ENCODE measurements at regions not wholly inside any gene's neighbourhood (a gene's known extent, or its start where the extent isn't known, plus 50 kb on each side); places are given as distances from the start of the nearest gene placed in this dataset.
A peak's percentile ranks its signal among the peaks of the same experiment; 100 is the strongest.
"Not testable (repeated sequence)": the region's sequence is repeated elsewhere in the genome, so short reads cannot be mapped to it uniquely, and the experiment has no call there.

GRCh38 chrX:122047261-122047660 is 999.9 kb downstream of the GLUD2 start:
- in situ Hi-C loops (cut with HindIII; ENCODE audit: low pct_unique_long_range_greater_than_20kb, low sequenced_read_pairs), result no loop called here
- no peak for DNase-seq (ENCODE audit: low read depth)

DNA sequence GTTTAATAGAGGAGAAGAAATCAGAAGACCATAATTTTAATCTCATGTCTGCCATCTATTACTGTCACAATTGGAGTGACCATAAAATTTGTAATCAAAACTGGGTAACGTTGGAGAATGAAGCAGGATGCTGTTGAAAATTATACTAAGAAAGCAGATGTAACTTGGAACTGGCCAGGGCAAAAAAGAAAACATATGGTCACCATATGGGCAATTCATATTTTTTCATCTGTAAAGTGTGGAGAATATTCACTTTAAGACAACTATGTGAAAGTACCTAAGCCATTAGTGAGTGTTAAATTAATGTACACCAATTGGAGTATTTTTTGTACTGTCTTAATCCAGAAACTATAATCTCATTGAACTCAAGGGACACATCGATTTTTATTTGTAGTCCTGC is 1008.0 kb downstream of the GLUD2 start:
- DNase-seq (ENCODE audit: low read depth), result no peak
- in situ Hi-C loops (cut with HindIII; ENCODE audit: low pct_unique_long_range_greater_than_20kb, low sequenced_read_pairs), result no loop called here

- in situ Hi-C loops (cut with HindIII; ENCODE audit: low pct_unique_long_range_greater_than_20kb, low sequenced_read_pairs), result no loop called here
Measured at GRCh38 chrX:122055979-122056715, 1008.7 kb downstream of the GLUD2 start.

GRCh38 chrX:122076241-122076640 is 1028.8 kb downstream of the GLUD2 start:
- in situ Hi-C loops (cut with HindIII; ENCODE audit: low pct_unique_long_range_greater_than_20kb, low sequenced_read_pairs), result no loop called here
- DNase-seq (ENCODE audit: low read depth), result no peak

More at GRCh38 chrX:122055979-122056715, 1008.7 kb downstream of the GLUD2 start:
- no peak for DNase-seq (ENCODE audit: low read depth)

DNA sequence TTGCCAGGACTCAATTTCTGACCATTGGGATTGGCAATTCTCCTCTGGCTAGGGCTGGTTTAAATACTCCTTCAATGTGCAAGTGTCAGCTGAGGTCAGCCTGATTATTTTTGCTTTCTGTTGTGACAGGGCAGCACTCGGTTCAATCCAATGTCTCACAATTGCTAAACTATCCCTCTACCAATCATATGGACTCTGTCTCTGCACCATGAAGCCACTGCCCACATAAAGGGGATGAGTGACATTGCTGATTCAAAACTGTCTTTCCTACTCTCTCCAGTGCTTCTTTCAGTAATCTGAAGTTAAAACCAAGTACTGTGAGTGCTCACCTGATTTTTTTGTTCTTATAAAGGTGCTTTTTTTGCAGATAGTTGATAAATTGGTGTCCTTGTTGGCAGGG is 1030.7 kb downstream of the GLUD2 start:
- DNase-seq (ENCODE audit: low read depth), result no peak
- in situ Hi-C loops (cut with HindIII; ENCODE audit: low pct_unique_long_range_greater_than_20kb, low sequenced_read_pairs), result no loop called here

GRCh38 chrX:122087341-122087740 is 1039.9 kb downstream of the GLUD2 start:
- in situ Hi-C loops (cut with HindIII; ENCODE audit: low pct_unique_long_range_greater_than_20kb, low sequenced_read_pairs), result no loop called here
- DNase-seq (ENCODE audit: low read depth), result no peak

- in situ Hi-C loops (cut with HindIII; ENCODE audit: low pct_unique_long_range_greater_than_20kb, low sequenced_read_pairs), result no loop called here
- no peak for DNase-seq (ENCODE audit: low read depth)
Measured at GRCh38 chrX:122091571-122091970, 1044.2 kb downstream of the GLUD2 start.

GRCh38 chrX:122092360-122092759 is 1045.0 kb downstream of the GLUD2 start:
- in situ Hi-C loops (cut with HindIII; ENCODE audit: low pct_unique_long_range_greater_than_20kb, low sequenced_read_pairs), result no loop called here
- DNase-seq (ENCODE audit: low read depth), result no peak

DNA sequence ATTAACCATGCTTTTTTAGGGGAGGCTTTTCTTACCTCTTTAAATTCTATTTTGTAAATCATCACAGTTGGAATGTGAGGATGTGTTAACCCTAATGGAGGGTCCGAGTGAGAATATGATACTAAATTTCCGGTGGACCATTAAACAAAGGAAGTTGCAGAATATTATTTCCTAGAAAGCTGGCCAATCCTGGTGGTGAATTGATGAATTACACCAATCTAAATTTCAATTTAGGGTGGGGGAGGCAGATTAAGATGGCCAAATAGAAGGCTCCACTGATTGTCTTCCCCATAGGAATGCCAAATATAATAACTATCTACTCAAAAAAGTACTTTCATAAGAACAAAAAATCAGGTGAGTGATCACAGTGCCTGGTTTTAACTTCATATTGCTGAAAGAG is 1045.6 kb downstream of the GLUD2 start:
- in situ Hi-C loops (cut with HindIII; ENCODE audit: low pct_unique_long_range_greater_than_20kb, low sequenced_read_pairs), result no loop called here
- no peak for DNase-seq (ENCODE audit: low read depth)

DNA sequence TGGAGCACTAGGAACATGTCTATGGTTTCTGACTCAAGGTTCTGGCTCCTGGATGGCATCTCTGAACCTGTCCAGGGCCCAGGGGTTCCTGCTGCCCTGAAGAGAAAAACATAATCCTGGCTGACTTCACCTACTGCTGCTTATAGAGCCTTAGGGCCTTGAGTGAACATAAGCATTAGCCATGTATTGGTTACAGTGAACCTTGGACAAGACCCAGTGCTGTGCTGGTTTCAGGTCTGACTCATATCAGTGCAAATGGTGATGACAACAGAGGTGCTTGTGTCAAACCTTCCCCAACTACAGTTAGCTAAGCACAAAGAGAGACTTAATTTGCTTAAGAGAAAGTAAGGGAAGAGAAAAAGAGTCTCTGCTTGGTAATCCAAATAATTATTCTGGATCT is 1047.2 kb downstream of the GLUD2 start:
- DNase-seq (ENCODE audit: low read depth), result peak; percentile 4
- in situ Hi-C loops (cut with HindIII; ENCODE audit: low pct_unique_long_range_greater_than_20kb, low sequenced_read_pairs), result no loop called here

GRCh38 chrX:122113376-122113775 is 1066.0 kb downstream of the GLUD2 start:
- in situ Hi-C loops (cut with HindIII; ENCODE audit: low pct_unique_long_range_greater_than_20kb, low sequenced_read_pairs), result no loop called here

GRCh38 chrX:122113896-122114295 is 1066.5 kb downstream of the GLUD2 start:
- no peak for DNase-seq (ENCODE audit: low read depth)
- in situ Hi-C loops (cut with HindIII; ENCODE audit: low pct_unique_long_range_greater_than_20kb, low sequenced_read_pairs), result no loop called here

More at GRCh38 chrX:122113376-122113775, 1066.0 kb downstream of the GLUD2 start:
- DNase-seq (ENCODE audit: low read depth), result no peak

GRCh38 chrX:122115604-122116003 is 1068.2 kb downstream of the GLUD2 start:
- in situ Hi-C loops (cut with HindIII; ENCODE audit: low pct_unique_long_range_greater_than_20kb, low sequenced_read_pairs), result no loop called here
- DNase-seq (ENCODE audit: low read depth), result no peak

- no peak for DNase-seq (ENCODE audit: low read depth)
- in situ Hi-C loops (cut with HindIII; ENCODE audit: low pct_unique_long_range_greater_than_20kb, low sequenced_read_pairs), result no loop called here
Measured at GRCh38 chrX:122119361-122119760, 1064.7 kb upstream of the GRIA3 start.

- no peak for DNase-seq (ENCODE audit: low read depth)
- in situ Hi-C loops (cut with HindIII; ENCODE audit: low pct_unique_long_range_greater_than_20kb, low sequenced_read_pairs), result no loop called here
Measured at GRCh38 chrX:122122274-122122673, 1061.8 kb upstream of the GRIA3 start.

- in situ Hi-C loops (cut with HindIII; ENCODE audit: low pct_unique_long_range_greater_than_20kb, low sequenced_read_pairs), result no loop called here
- no peak for DNase-seq (ENCODE audit: low read depth)
Measured at GRCh38 chrX:122133478-122133877, 1050.6 kb upstream of the GRIA3 start.

DNA sequence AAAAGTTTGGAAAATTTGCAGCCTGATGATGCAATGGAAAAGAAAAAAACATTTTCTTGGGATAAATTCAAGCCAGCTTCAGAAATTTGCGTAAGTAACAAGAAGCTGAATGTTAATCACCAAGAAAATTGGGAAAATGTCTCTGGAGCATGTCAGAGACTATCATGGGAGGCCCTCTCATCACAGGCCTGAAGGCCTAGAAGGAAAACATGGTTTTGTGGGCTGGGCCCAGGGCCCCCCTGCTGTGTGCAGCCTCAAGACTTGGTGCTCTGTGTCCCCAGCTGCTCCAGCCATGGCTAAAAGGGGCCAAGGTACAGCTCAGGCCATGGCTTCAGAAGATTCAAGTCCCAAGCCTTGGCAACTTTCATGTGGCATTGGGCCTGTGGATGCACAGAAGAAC is 1049.8 kb upstream of the GRIA3 start:
- DNase-seq (ENCODE audit: low read depth), result no peak
- in situ Hi-C loops (cut with HindIII; ENCODE audit: low pct_unique_long_range_greater_than_20kb, low sequenced_read_pairs), result no loop called here

- no peak for DNase-seq (ENCODE audit: low read depth)
- in situ Hi-C loops (cut with HindIII; ENCODE audit: low pct_unique_long_range_greater_than_20kb, low sequenced_read_pairs), result no loop called here
Measured at GRCh38 chrX:122135070-122135469, 1049.0 kb upstream of the GRIA3 start.

DNA sequence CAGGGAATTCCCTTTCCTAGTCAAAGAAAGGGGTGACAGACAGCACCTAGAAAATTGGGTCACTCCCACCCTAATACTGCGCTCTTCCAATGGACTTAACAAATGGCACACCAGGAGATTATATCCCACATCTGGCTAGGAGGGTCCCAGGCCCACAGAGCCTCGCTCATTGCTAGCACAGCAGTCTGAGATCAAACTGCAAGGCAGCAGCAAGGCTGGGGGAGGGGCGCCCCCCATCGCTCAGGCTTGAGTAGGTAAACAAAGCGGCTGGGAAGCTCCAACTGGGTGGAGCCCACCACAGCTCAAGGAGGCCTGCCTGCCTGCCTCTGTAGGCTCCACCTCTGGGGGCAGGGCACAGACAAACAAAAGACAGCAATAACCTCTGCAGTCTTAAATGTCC is 1043.9 kb upstream of the GRIA3 start:
- in situ Hi-C loops (cut with HindIII; ENCODE audit: low pct_unique_long_range_greater_than_20kb, low sequenced_read_pairs); DNase-seq (ENCODE audit: low read depth): not testable (repeated sequence)

- in situ Hi-C loops (cut with HindIII; ENCODE audit: low pct_unique_long_range_greater_than_20kb, low sequenced_read_pairs), result no loop called here
- no peak for DNase-seq (ENCODE audit: low read depth)
Measured at GRCh38 chrX:122154019-122154418, 1030.1 kb upstream of the GRIA3 start.

All from Caki2 (cell line).